Stomach smooth muscle (tissue), 2 donors: ENCODE measurements at regions not wholly inside any gene's neighbourhood (a gene's known extent, or its start where the extent isn't known, plus 50 kb on each side); places are given as distances from the start of the nearest gene placed in this dataset.

Experiments used
- H3K27ac ChIP-seq: one replicate; pipeline ENCODE4 v1.7.0; 2013; ENCODE audit warnings: mild to moderate bottlenecking, low read length, inconsistent platforms
- H3K27me3 ChIP-seq, 2 donors: one replicate each; pipeline ENCODE4 v1.7.0; 2013; ENCODE audit warnings: low read length in 2 of 2; ENCODE audit not compliant: insufficient read depth in 2 of 2, control insufficient read depth in 1 of 2
- H3K36me3 ChIP-seq, 2 donors: one replicate each; pipeline ENCODE4 v1.7.0; 2013; ENCODE audit warnings: low read length in 2 of 2; ENCODE audit not compliant: control insufficient read depth in 2 of 2, insufficient read depth in 2 of 2
- H3K4me1 ChIP-seq: one replicate; pipeline ENCODE4 v1.7.0; 2013; ENCODE audit warnings: low read length; ENCODE audit not compliant: control insufficient read depth, insufficient read depth
- H3K4me3 ChIP-seq, 2 donors: one replicate each; pipeline ENCODE4 v1.7.0; 2013; ENCODE audit warnings: low read length in 2 of 2
- H3K9ac ChIP-seq, 2 donors: one replicate each; pipeline ENCODE4 v1.7.0; 2013; ENCODE audit warnings: low read length in 2 of 2, mild to moderate bottlenecking in 1 of 2
- H3K9me3 ChIP-seq, 2 donors: one replicate each; pipeline ENCODE4 v1.7.0; 2013; ENCODE audit warnings: low read length in 2 of 2; ENCODE audit not compliant: control insufficient read depth in 2 of 2
- donor health status: healthy.
- donor health status: Pancreatic carcinoma.

GRCh38 chr6:94065707-94066337 lies 646.5 kb upstream of the EPHA7 start:
- Histone ChIP-seq H3K4me3 (no peak overlapping the region), H3K9ac (no peak overlapping the region), H3K4me1 (no peaks in the 10 kb centered on the region), H3K36me3 (no peaks in the 10 kb centered on the region), H3K9me3 (no peaks in the 10 kb centered on the region), H3K27me3 (no peaks in the 10 kb centered on the region), H3K27ac (no peak overlapping the region)

GRCh38 chr6:94052749-94053148 lies 633.4 kb upstream of the EPHA7 start:
- Histone ChIP-seq H3K27me3 (no peaks in the 10 kb centered on the region), H3K4me3 (no peak overlapping the region), H3K9ac (no peak overlapping the region), H3K36me3 (no peaks in the 10 kb centered on the region), H3K27ac (no peak overlapping the region), H3K9me3 (no peaks in the 10 kb centered on the region), H3K4me1 (no peaks in the 10 kb centered on the region)

GRCh38 chr6:94050515-94050914 lies 631.2 kb upstream of the EPHA7 start:
- Histone ChIP-seq H3K9me3 (no peaks in the 10 kb centered on the region), H3K4me3 (no peak overlapping the region), H3K36me3 (no peaks in the 10 kb centered on the region), H3K27me3 (no peaks in the 10 kb centered on the region), H3K4me1 (no peaks in the 10 kb centered on the region), H3K27ac (no peak overlapping the region), H3K9ac (no peak overlapping the region)

- no peak overlapping the region for H3K27ac ChIP-seq
- H3K4me1 ChIP-seq = no peaks in the 10 kb centered on the region
These were observed 629.6 kb upstream of the EPHA7 start for GRCh38 chr6:94049001-94049400.

GRCh38 chr6:94045099-94045829 lies 625.9 kb upstream of the EPHA7 start:
- Histone ChIP-seq H3K27ac (no peak overlapping the region), H3K27me3 (no peaks in the 10 kb centered on the region), H3K9ac (no peak overlapping the region), H3K4me1 (no peaks in the 10 kb centered on the region), H3K4me3 (no peak overlapping the region), H3K36me3 (no peaks in the 10 kb centered on the region), H3K9me3 (no peaks in the 10 kb centered on the region)

More at GRCh38 chr6:94049001-94049400, 629.6 kb upstream of the EPHA7 start:
- no peak overlapping the region for H3K9ac ChIP-seq
- H3K36me3 ChIP-seq = no peaks in the 10 kb centered on the region
- H3K4me3 ChIP-seq = no peak overlapping the region
- no peaks in the 10 kb centered on the region for H3K9me3 ChIP-seq
- no peaks in the 10 kb centered on the region for H3K27me3 ChIP-seq

- H3K27me3 ChIP-seq = no peaks in the 10 kb centered on the region
- no peak overlapping the region for H3K27ac ChIP-seq
- no peak overlapping the region for H3K4me3 ChIP-seq
- H3K4me1 ChIP-seq = no peaks in the 10 kb centered on the region
- H3K36me3 ChIP-seq = no peaks in the 10 kb centered on the region
- no peak overlapping the region for H3K9ac ChIP-seq
- no peaks in the 10 kb centered on the region for H3K9me3 ChIP-seq
These were observed 622.8 kb upstream of the EPHA7 start for GRCh38 chr6:94041945-94042709.

- H3K27me3 ChIP-seq = no peaks in the 10 kb centered on the region
- no peak overlapping the region for H3K9ac ChIP-seq
- no peaks in the 10 kb centered on the region for H3K4me1 ChIP-seq
- H3K9me3 ChIP-seq = peaks cover 0 to 3% of the 10 kb centered on the region in 2 donors
- no peaks in the 10 kb centered on the region for H3K36me3 ChIP-seq
- no peak overlapping the region for H3K27ac ChIP-seq
- no peak overlapping the region for H3K4me3 ChIP-seq
These were observed 616.7 kb upstream of the EPHA7 start for GRCh38 chr6:94036024-94036423.

GRCh38 chr6:94027374-94027773 lies 608.0 kb upstream of the EPHA7 start:
- no peaks in the 10 kb centered on the region for H3K4me1 ChIP-seq
- H3K27ac ChIP-seq = no peak overlapping the region
- no peak overlapping the region for H3K9ac ChIP-seq
- H3K4me3 ChIP-seq = no peak overlapping the region
- H3K36me3 ChIP-seq = no peaks in the 10 kb centered on the region
- H3K9me3 ChIP-seq = no peaks in the 10 kb centered on the region
- no peaks in the 10 kb centered on the region for H3K27me3 ChIP-seq

- no peaks in the 10 kb centered on the region for H3K4me1 ChIP-seq
- no peaks in the 10 kb centered on the region for H3K27me3 ChIP-seq
- no peaks in the 10 kb centered on the region for H3K9me3 ChIP-seq
- no peak overlapping the region for H3K4me3 ChIP-seq
- H3K9ac ChIP-seq = no peak overlapping the region
- no peaks in the 10 kb centered on the region for H3K36me3 ChIP-seq
- H3K27ac ChIP-seq = no peak overlapping the region
These were observed 607.2 kb upstream of the EPHA7 start for GRCh38 chr6:94026575-94026974.

- Histone ChIP-seq H3K27me3 (no peaks in the 10 kb centered on the region), H3K4me3 (no peak overlapping the region), H3K36me3 (no peaks in the 10 kb centered on the region), H3K9ac (no peak overlapping the region), H3K9me3 (no peaks in the 10 kb centered on the region), H3K4me1 (no peaks in the 10 kb centered on the region), H3K27ac (no peak overlapping the region)
These were observed 586.5 kb upstream of the EPHA7 start for GRCh38 chr6:94005835-94006234.
